Gastrocnemius medialis (tissue), 4 donors: ENCODE measurements at regions not wholly inside any gene's neighbourhood (a gene's known extent, or its start where the extent isn't known, plus 50 kb on each side); places are given as distances from the start of the nearest gene placed in this dataset.

ENCODE experiments used
- ATAC-seq, 2 donors: fragments of 150-250 bp; one replicate each; pipeline ENCODE4 v1.9.1; 2016
- DNase-seq, 2 donors: peaks; one replicate each; pipeline ENCODE4 v3.0.0-alpha.2; 2019
- H3K27ac ChIP-seq, 4 donors: fragments of 200-600 bp; sonication (generic); 1 replicate in 1 of 4; 2 replicates in 3 of 4; pipeline ENCODE4 v1.5.1; 2016 to 2018; ENCODE audit warnings: mild to moderate bottlenecking in 2 of 4, moderate library complexity in 1 of 4
- H3K27me3 ChIP-seq, 3 donors: fragments of 200-600 bp; sonication (generic) in 2 of 3; 1 replicate in 1 of 3; 2 replicates in 2 of 3; pipeline versions ENCODE4 v1.5.1 to v1.6.0; 2016 to 2019; ENCODE audit warnings: mild to moderate bottlenecking in 1 of 3, moderate library complexity in 1 of 3
- H3K36me3 ChIP-seq, 2 donors: fragments of 200-600 bp; sonication (generic) in 1 of 2; one replicate each; pipeline ENCODE4 v1.5.1; 2017 to 2018
- H3K4me1 ChIP-seq, 2 donors: fragments of 200-600 bp; sonication (generic) in 1 of 2; one replicate each; pipeline ENCODE4 v1.5.1; 2016 to 2017; ENCODE audit warnings: mild to moderate bottlenecking in 2 of 2
- H3K4me3 ChIP-seq, 4 donors: fragments of 200-600 bp; sonication (generic) in 3 of 4; 1 replicate in 1 of 4; 2 replicates in 3 of 4; pipeline ENCODE4 v1.5.1; 2016 to 2019; ENCODE audit warnings: mild to moderate bottlenecking in 2 of 4
- H3K9me3 ChIP-seq, 3 donors: fragments of 200-600 bp; sonication (generic) in 2 of 3; 1 replicate in 1 of 3; 2 replicates in 2 of 3; pipeline ENCODE4 v1.5.1; 2016 to 2019
- CTCF ChIP-seq, 5 experiments: fragments of 450-650 bp in 3 of 5; fragments of 200-600 bp in 2 of 5; sonication (generic) in 2 of 5; IDR thresholded peaks in 4 of 5; conservative IDR thresholded peaks in 1 of 5; 1 replicate in 4 of 5; 2 replicates in 1 of 5; pipeline ENCODE4 v1.5.1; 2016 to 2019; ENCODE audit warnings: antibody characterized with exemption in 5 of 5, mild to moderate bottlenecking in 3 of 5, moderate library complexity in 3 of 5
- POLR2A ChIP-seq, 2 donors: fragments of 450-650 bp; IDR thresholded peaks; one replicate each; pipeline ENCODE4 v1.6.1; 2017; ENCODE audit warnings: antibody characterized with exemption in 2 of 2, mild to moderate bottlenecking in 2 of 2, moderate library complexity in 2 of 2
- in situ Hi-C, 4 donors: fragments of 200-750 bp; cut with MboI; loops; one replicate each; pipeline versions ENCODE4 v1.15.0 to v1.8.0; 2017; ENCODE audit warnings: low sequenced_read_pairs in 4 of 4
- intact Hi-C: fragments of 100-400 bp; cut with DNase I; formaldehyde crosslinking; loops from one replicate; pipeline ENCODE4 v1.15.1; 2023; ENCODE audit warnings: low total_unique reads

- ATAC-seq (no peak), DNase-seq (no peak)
- in situ Hi-C loops (no loop called here), intact Hi-C loops (no loop called here)
- Histone ChIP-seq H3K36me3 (no peaks in the 10 kb centered on the region), H3K27me3 (no peaks in the 10 kb centered on the region), H3K4me3 (no peak overlapping the region), H3K4me1 (no peaks in the 10 kb centered on the region), H3K27ac (no peak overlapping the region), H3K9me3 (no peaks in the 10 kb centered on the region)
- TF ChIP-seq POLR2A (IDR thresholded peaks at IDR 0.05): no peak
- no peak for TF ChIP-seq CTCF (IDR thresholded peaks at IDR 0.05 in 4 of 5, conservative IDR thresholded peaks at IDR 0.05 in 1 of 5)
These were observed 64.0 kb upstream of the PLXNA2 start for GRCh38 chr1:208308221-208308620.

DNA sequence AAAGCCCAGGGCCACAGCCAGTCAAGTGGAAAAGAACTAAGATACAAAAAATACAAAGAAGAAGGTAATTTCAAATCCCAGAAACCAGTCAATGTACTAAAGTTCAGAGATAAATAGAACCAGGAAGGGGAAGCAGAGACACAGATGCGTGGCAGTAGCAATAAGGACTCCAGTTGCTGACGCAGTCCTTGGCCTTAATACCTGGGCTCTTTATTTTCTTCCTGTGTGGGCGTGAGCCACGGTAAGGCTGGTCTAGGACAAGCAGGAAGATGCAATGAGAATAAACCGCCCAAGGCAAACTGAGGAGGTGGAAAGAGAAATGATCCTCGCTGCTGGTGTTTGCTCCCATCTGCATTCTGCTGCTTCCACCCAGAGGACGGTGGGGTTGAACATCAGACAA, 65.6 kb upstream of the PLXNA2 start:
- Histone ChIP-seq H3K9me3 (no peaks in the 10 kb centered on the region), H3K36me3 (no peaks in the 10 kb centered on the region), H3K4me3 (no peak overlapping the region), H3K4me1 (no peaks in the 10 kb centered on the region), H3K27ac (no peak overlapping the region), H3K27me3 (no peaks in the 10 kb centered on the region)
- DNase-seq (no peak), ATAC-seq (no peak)
- TF ChIP-seq POLR2A (IDR thresholded peaks at IDR 0.05) (no peak), CTCF (IDR thresholded peaks at IDR 0.05 in 4 of 5, conservative IDR thresholded peaks at IDR 0.05 in 1 of 5) (no peak)
- in situ Hi-C loops (no loop called here), intact Hi-C loops (no loop called here)

DNA sequence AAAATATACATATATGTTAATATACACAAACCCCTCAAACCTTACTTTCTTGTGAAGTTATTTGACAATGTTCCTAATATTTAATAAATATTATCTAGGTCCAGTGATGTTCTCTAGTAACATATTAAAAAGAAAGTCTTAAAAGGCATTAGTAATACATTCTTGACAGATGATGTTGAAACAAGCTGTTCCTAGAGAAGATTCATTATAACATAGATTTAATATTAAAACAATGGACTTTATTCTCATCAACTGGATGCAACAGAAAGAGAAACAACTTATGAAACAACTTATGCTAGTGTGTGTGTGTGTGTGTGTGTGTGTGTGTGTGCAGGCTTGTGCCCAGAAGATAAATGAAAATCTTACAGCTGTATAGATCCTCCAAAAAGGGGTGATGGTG, 68.5 kb upstream of the PLXNA2 start:
- no peak for ATAC-seq
- Histone ChIP-seq H3K27ac (no peak overlapping the region), H3K4me1 (no peaks in the 10 kb centered on the region), H3K9me3 (no peaks in the 10 kb centered on the region), H3K4me3 (no peak overlapping the region), H3K36me3 (no peaks in the 10 kb centered on the region), H3K27me3 (no peaks in the 10 kb centered on the region)
- no peak for DNase-seq
- in situ Hi-C loops (no loop called here), intact Hi-C loops (no loop called here)
- TF ChIP-seq POLR2A (IDR thresholded peaks at IDR 0.05) (no peak), CTCF (IDR thresholded peaks at IDR 0.05 in 4 of 5, conservative IDR thresholded peaks at IDR 0.05 in 1 of 5) (no peak)

DNA sequence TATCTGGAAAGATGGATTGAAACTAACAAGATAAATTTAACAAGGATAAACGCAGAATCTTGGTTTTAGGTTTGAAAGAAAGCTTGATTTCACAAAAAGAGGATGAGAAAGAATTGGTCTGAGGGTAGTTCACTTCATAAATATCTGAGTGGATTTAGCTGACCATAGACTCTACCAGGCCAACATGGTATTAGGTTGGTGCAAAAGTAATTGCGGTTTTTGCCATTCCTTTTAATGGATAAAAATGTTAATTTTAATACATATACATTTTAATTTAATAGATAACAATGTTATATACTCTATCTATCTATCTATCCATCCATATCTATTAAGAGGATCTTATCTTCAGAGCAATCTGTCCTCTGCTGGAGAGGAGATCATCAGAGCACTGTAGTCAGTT, 70.2 kb upstream of the PLXNA2 start:
- H3K4me1 ChIP-seq: no peaks in the 10 kb centered on the region
- in situ Hi-C loops (no loop called here), intact Hi-C loops (no loop called here)
- H3K27me3 ChIP-seq: no peaks in the 10 kb centered on the region
- H3K27ac ChIP-seq: no peak overlapping the region
- DNase-seq (no peak), ATAC-seq (no peak)
- H3K4me3 ChIP-seq: no peak overlapping the region
- TF ChIP-seq POLR2A (IDR thresholded peaks at IDR 0.05): no peak
- no peak for TF ChIP-seq CTCF (IDR thresholded peaks at IDR 0.05 in 4 of 5, conservative IDR thresholded peaks at IDR 0.05 in 1 of 5)
- no peaks in the 10 kb centered on the region for H3K9me3 ChIP-seq
- H3K36me3 ChIP-seq: no peaks in the 10 kb centered on the region

- no peaks in the 10 kb centered on the region for H3K4me1 ChIP-seq
- no peaks in the 10 kb centered on the region for H3K27me3 ChIP-seq
- DNase-seq (no peak), ATAC-seq (no peak)
- TF ChIP-seq CTCF (IDR thresholded peaks at IDR 0.05 in 4 of 5, conservative IDR thresholded peaks at IDR 0.05 in 1 of 5) (no peak), POLR2A (IDR thresholded peaks at IDR 0.05) (no peak)
- no peak overlapping the region for H3K4me3 ChIP-seq
- intact Hi-C loops: no loop called here
- H3K9me3 ChIP-seq: no peaks in the 10 kb centered on the region
- in situ Hi-C loops: no loop called here
- no peaks in the 10 kb centered on the region for H3K36me3 ChIP-seq
- H3K27ac ChIP-seq: no peak overlapping the region
These were observed 74.1 kb upstream of the PLXNA2 start for GRCh38 chr1:208318150-208318734.
